ENCODE measurements at regions not wholly inside any gene's neighbourhood (a gene's known extent, or its start where the extent isn't known, plus 50 kb on each side); places are given as distances from the start of the nearest gene placed in this dataset.

DNA sequence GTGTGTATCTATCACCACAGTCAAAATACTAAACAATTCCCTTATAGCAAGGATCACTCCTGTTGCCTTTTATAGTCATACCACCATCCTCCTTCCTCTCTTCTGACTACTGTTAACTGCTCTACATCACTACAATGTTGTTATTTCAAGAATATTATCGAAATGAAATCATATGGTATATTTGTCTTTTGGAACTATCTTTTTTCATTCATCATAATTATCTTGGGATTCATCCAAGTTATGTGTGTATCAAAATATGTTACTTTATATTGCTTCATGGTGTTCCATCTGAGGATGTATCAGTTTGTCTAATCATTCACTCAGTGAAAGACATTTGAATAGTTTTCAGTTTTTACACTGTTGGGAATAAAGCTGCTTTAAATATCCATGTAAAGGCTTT is 1423.0 kb upstream of the PIK3C3 start:
- TF ChIP-seq, protein P1, sequence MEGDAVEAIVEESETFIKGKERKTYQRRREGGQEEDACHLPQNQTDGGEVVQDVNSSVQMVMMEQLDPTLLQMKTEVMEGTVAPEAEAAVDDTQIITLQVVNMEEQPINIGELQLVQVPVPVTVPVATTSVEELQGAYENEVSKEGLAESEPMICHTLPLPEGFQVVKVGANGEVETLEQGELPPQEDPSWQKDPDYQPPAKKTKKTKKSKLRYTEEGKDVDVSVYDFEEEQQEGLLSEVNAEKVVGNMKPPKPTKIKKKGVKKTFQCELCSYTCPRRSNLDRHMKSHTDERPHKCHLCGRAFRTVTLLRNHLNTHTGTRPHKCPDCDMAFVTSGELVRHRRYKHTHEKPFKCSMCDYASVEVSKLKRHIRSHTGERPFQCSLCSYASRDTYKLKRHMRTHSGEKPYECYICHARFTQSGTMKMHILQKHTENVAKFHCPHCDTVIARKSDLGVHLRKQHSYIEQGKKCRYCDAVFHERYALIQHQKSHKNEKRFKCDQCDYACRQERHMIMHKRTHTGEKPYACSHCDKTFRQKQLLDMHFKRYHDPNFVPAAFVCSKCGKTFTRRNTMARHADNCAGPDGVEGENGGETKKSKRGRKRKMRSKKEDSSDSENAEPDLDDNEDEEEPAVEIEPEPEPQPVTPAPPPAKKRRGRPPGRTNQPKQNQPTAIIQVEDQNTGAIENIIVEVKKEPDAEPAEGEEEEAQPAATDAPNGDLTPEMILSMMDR (conservative IDR thresholded peaks at IDR 0.05; ENCODE audit: low read length), result no peak
- no peak for TF ChIP-seq EZH2phosphoT487 (IDR thresholded peaks at IDR 0.05; ENCODE audit: borderline replicate concordance, low read depth, low read length)
